Endodermal cell (in vitro differentiated cells): ENCODE measurements at regions not wholly inside any gene's neighbourhood (a gene's known extent, or its start where the extent isn't known, plus 50 kb on each side); places are given as distances from the start of the nearest gene placed in this dataset.

ENCODE experiments used
- DNase-seq: peaks from one replicate; pipeline ENCODE4 v3.0.0-alpha.2; 2017
- H3K27ac ChIP-seq: 2 replicates; pipeline ENCODE4 v1.5.1; 2013; ENCODE audit warnings: mild to moderate bottlenecking, low read depth, low read length, moderate library complexity
- H3K27me3 ChIP-seq: 2 replicates; pipeline ENCODE4 v1.6.1; 2013; ENCODE audit warnings: mild to moderate bottlenecking, low read length, moderate library complexity; ENCODE audit not compliant: insufficient read depth, control insufficient read depth, poor library complexity, severe bottlenecking
- H3K36me3 ChIP-seq: 2 replicates; pipeline ENCODE4 v1.7.0; 2013; ENCODE audit warnings: mild to moderate bottlenecking, low read length, moderate library complexity; ENCODE audit not compliant: control insufficient read depth, insufficient read depth
- H3K4me1 ChIP-seq: one replicate; pipeline ENCODE4 v1.7.0; 2013; ENCODE audit warnings: low read length; ENCODE audit not compliant: control insufficient read depth, insufficient read depth
- H3K4me3 ChIP-seq: 2 replicates; pipeline ENCODE4 v1.5.1; 2013; ENCODE audit warnings: mild to moderate bottlenecking, low read length, moderate library complexity
- H3K9ac ChIP-seq: 2 replicates; pipeline ENCODE4 v1.6.1; 2013; ENCODE audit warnings: mild to moderate bottlenecking, low read length, moderate library complexity; ENCODE audit not compliant: poor library complexity, severe bottlenecking; ENCODE audit errors: extremely low read depth
- H3K9me3 ChIP-seq: 2 replicates; pipeline ENCODE4 v1.6.1; 2013; ENCODE audit warnings: mild to moderate bottlenecking, low read length, moderate library complexity; ENCODE audit not compliant: control insufficient read depth
- H3K27ac Mint-ChIP-seq: 2 replicates; pipeline ENCODE4 v1.8.0; 2020; ENCODE audit warnings: mixed read lengths
- H3K27me3 Mint-ChIP-seq: 2 replicates; pipeline ENCODE4 v1.8.0; 2021; ENCODE audit warnings: mild to moderate bottlenecking, mixed read lengths; ENCODE audit not compliant: insufficient read depth
- H3K36me3 Mint-ChIP-seq: 2 replicates; pipeline ENCODE4 v1.8.0; 2020; ENCODE audit warnings: low read depth, mixed read lengths
- H3K4me1 Mint-ChIP-seq: 2 replicates; pipeline ENCODE4 v1.8.0; 2020; ENCODE audit warnings: mixed read lengths
- H3K4me3 Mint-ChIP-seq: 2 replicates; pipeline ENCODE4 v1.8.0; 2020; ENCODE audit warnings: mild to moderate bottlenecking, moderate library complexity, mixed read lengths
- H3K9me3 Mint-ChIP-seq: 2 replicates; pipeline ENCODE4 v1.8.0; 2020; ENCODE audit warnings: mild to moderate bottlenecking, mixed read lengths
- WGBS, 2 experiments: methylation state at CpG; one replicate each; pipeline versions ENCODE4 v1.1.5 to v1.1.7; 2013; ENCODE audit warnings: missing lambda C conversion rate in 2 of 2, mixed read lengths in 1 of 2; ENCODE audit not compliant: insufficient coverage in 1 of 2, insufficient read length in 1 of 2; 5-methylcytosine and 5-hydroxymethylcytosine counted together
- TF ChIP-seq, protein P1 (sequence below): fragments of 200-600 bp; sonication (generic); conservative IDR thresholded peaks from 2 replicates; pipeline ENCODE4 v1.5.0; 2021; ENCODE audit warnings: antibody characterized with exemption, mild to moderate bottlenecking

DNA sequence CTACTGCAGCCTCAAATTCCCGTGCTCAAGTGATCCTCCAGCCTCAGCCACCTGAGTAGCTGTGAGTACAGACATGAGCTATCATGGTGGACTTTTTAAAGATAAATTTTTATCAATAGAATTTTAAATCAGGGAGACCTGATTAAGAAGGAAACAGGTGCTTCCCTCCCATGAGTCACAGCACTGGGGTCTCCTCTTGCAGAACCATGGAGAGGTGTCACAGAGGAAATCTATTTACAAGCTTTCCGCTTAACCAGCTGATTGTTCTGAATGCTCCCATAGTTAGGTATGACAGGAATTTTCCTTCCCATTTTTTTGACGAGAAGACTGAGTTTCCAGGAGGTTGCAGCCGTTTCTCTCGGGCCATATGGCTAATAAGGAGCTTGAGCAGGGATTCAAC is 516.1 kb downstream of the MIAT start:
- Histone ChIP-seq H3K9me3 (no peaks in the 10 kb centered on the region), H3K4me1 (no peaks in the 10 kb centered on the region), H3K27me3 (peaks cover 6% of the 10 kb centered on the region), H3K36me3 (no peaks in the 10 kb centered on the region), H3K9ac (no peak overlapping the region), H3K27ac (no peak overlapping the region), H3K4me3 (no peak overlapping the region)
- Mint-ChIP-seq H3K36me3 (no peaks in the 10 kb centered on the region), H3K27me3 (peaks cover 49% of the 10 kb centered on the region), H3K9me3 (no peaks in the 10 kb centered on the region), H3K4me1 (peaks cover 15% of the 10 kb centered on the region), H3K27ac (no peak overlapping the region), H3K4me3 (no peak overlapping the region)
- TF ChIP-seq, protein P1, sequence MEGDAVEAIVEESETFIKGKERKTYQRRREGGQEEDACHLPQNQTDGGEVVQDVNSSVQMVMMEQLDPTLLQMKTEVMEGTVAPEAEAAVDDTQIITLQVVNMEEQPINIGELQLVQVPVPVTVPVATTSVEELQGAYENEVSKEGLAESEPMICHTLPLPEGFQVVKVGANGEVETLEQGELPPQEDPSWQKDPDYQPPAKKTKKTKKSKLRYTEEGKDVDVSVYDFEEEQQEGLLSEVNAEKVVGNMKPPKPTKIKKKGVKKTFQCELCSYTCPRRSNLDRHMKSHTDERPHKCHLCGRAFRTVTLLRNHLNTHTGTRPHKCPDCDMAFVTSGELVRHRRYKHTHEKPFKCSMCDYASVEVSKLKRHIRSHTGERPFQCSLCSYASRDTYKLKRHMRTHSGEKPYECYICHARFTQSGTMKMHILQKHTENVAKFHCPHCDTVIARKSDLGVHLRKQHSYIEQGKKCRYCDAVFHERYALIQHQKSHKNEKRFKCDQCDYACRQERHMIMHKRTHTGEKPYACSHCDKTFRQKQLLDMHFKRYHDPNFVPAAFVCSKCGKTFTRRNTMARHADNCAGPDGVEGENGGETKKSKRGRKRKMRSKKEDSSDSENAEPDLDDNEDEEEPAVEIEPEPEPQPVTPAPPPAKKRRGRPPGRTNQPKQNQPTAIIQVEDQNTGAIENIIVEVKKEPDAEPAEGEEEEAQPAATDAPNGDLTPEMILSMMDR: no peak
- no peak for DNase-seq
- 73 to 94% methylated on average over 2 to 5 of the region's 5 CpGs for WGBS, 2 experiments

DNA sequence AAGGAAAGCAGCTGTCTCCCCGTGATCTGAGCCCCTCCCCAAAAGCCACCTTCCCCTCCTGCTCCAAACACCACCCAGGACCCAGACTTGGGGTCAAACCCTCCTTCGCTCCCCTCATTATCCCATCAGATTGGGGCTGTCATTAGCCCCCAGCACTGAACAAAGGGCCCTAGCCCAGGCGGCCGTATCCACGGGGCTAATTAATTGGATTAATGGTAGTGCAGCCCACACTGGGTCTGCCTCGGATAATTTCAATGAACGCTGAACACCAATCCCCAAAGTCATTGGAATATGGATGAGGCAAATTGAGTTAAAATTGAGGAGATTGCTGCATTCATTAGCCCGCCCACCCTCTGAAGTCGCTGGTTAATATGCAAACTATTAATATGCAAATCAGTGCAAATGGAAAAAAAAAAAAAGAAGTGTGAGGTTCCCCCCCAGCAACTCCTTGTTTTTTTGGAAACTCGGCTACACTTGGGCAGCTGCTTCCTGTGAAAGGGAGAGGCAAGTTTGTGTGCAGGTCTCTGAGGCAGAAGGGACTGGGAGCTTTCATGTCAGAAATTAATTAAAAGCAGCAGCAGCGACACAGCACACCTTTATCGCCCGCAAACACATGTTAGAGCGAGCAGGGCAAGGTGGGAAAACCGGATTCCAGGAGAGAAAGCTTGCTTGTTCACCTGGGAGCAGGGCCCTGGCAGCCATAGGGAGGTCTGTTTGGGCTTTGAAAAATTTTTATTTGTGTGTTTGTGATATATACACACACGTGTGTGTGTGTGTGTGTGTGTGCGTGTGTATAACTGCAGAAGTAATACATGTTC is 517.8 kb downstream of the MIAT start:
- Histone ChIP-seq H3K4me3 (no peak overlapping the region), H3K9ac (no peak overlapping the region), H3K27me3 (no peaks in the 10 kb centered on the region), H3K36me3 (no peaks in the 10 kb centered on the region), H3K9me3 (no peaks in the 10 kb centered on the region), H3K27ac (no peak overlapping the region), H3K4me1 (no peaks in the 10 kb centered on the region)
- TF ChIP-seq, protein P1: no peak
- H3K9me3 Mint-ChIP-seq: no peaks in the 10 kb centered on the region
- peaks cover 15% of the 10 kb centered on the region for H3K4me1 Mint-ChIP-seq
- peaks cover 57% of the 10 kb centered on the region for H3K27me3 Mint-ChIP-seq
- peak; percentile 59 for DNase-seq
- no peak overlapping the region for H3K27ac Mint-ChIP-seq
- H3K36me3 Mint-ChIP-seq: no peaks in the 10 kb centered on the region
- H3K4me3 Mint-ChIP-seq: no peak overlapping the region
- 60% methylated on average over 12 to 17 of the region's 17 CpGs for WGBS, 2 experiments

DNA sequence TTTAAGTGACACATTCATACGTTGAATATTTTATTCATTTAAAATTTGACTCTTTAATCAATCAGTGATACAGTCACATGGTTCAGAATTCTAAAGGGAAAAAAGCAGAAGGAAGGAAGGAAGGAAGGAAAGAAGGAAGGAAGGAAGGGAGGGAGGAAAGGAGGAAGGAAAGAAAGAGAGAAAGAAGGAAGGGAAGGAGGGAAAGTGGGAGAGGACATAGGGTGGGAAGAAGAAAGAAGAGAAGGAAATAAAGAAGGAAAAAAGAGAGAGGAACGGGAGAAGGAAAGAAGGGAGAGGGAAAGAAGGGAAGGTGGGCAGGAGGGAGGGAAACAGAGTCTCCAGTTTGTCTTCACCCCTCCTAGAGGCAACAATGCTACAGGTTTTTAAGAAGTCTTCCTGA is 518.6 kb downstream of the MIAT start:
- H3K36me3 ChIP-seq: no peaks in the 10 kb centered on the region
- no peaks in the 10 kb centered on the region for H3K9me3 Mint-ChIP-seq
- H3K9ac ChIP-seq: no peak overlapping the region
- H3K36me3 Mint-ChIP-seq: no peaks in the 10 kb centered on the region
- H3K4me1 ChIP-seq: no peaks in the 10 kb centered on the region
- H3K27me3 ChIP-seq: no peaks in the 10 kb centered on the region
- no peak overlapping the region for H3K4me3 ChIP-seq
- TF ChIP-seq, protein P1: no peak
- no peak overlapping the region for H3K27ac ChIP-seq
- H3K27me3 Mint-ChIP-seq: peaks cover 64% of the 10 kb centered on the region
- DNase-seq: no peak
- no peak overlapping the region for H3K27ac Mint-ChIP-seq
- no peaks in the 10 kb centered on the region for H3K9me3 ChIP-seq
- peaks cover 15% of the 10 kb centered on the region for H3K4me1 Mint-ChIP-seq
- H3K4me3 Mint-ChIP-seq: no peak overlapping the region
- 93 to 100% methylated on average over 1 of the region's 2 CpGs for WGBS, 2 experiments
